Parathyroid adenoma (tissue), 2 donors: ENCODE measurements at regions not wholly inside any gene's neighbourhood (a gene's known extent, or its start where the extent isn't known, plus 50 kb on each side); places are given as distances from the start of the nearest gene placed in this dataset.

ENCODE experiments used
- H2AFZ ChIP-seq: fragments of 300-600 bp; sonication (generic); one replicate; pipeline ENCODE4 v1.7.0; 2017; ENCODE audit warnings: antibody characterized with exemption, mild to moderate bottlenecking
- H3K27ac ChIP-seq: fragments of 300-600 bp; sonication (generic); one replicate; pipeline ENCODE4 v1.7.0; 2017
- H3K27me3 ChIP-seq: fragments of 300-600 bp; sonication (generic); one replicate; pipeline ENCODE4 v1.7.0; 2017; ENCODE audit warnings: low read length; ENCODE audit not compliant: control insufficient read depth, insufficient read depth
- H3K36me3 ChIP-seq: fragments of 300-600 bp; sonication (generic); one replicate; pipeline ENCODE4 v1.7.0; 2017; ENCODE audit warnings: low read length; ENCODE audit not compliant: control insufficient read depth, insufficient read depth
- H3K4me1 ChIP-seq: fragments of 300-600 bp; sonication (generic); one replicate; pipeline ENCODE4 v1.7.0; 2017; ENCODE audit warnings: control low read depth
- H3K4me2 ChIP-seq: fragments of 300-600 bp; sonication (generic); one replicate; pipeline ENCODE4 v1.7.0; 2017; ENCODE audit warnings: low read length
- H3K4me3 ChIP-seq: fragments of 300-600 bp; sonication (generic); one replicate; pipeline ENCODE4 v1.7.0; 2017; ENCODE audit warnings: low read depth, low read length
- H3K79me2 ChIP-seq: fragments of 300-600 bp; sonication (generic); one replicate; pipeline ENCODE4 v1.7.0; 2017; ENCODE audit warnings: control low read depth
- H3K9ac ChIP-seq: fragments of 300-600 bp; sonication (generic); one replicate; pipeline ENCODE4 v1.7.0; 2017; ENCODE audit warnings: mild to moderate bottlenecking
- H3K9me3 ChIP-seq: fragments of 300-600 bp; sonication (generic); one replicate; pipeline ENCODE4 v1.7.0; 2017; ENCODE audit warnings: low read length; ENCODE audit not compliant: control insufficient read depth
- CTCF ChIP-seq: fragments of 300-600 bp; sonication (generic); IDR thresholded peaks from one replicate; pipeline ENCODE4 v1.7.0; 2017; ENCODE audit warnings: antibody characterized with exemption, mild to moderate bottlenecking
- donor health status: primary hyperparathyroidism.

GRCh38 chr4:19104176-19104575 is 1082.6 kb upstream of the LCORL start:
- H3K27ac ChIP-seq: no peak overlapping the region
- no peaks in the 10 kb centered on the region for H3K27me3 ChIP-seq
- no peaks in the 10 kb centered on the region for H3K36me3 ChIP-seq
- H3K9ac ChIP-seq: no peak overlapping the region
- H3K4me1 ChIP-seq: no peaks in the 10 kb centered on the region
- no peak for TF ChIP-seq CTCF
- no peaks in the 10 kb centered on the region for H3K79me2 ChIP-seq
- no peak overlapping the region for H2AFZ ChIP-seq
- H3K4me3 ChIP-seq: no peak overlapping the region
- H3K9me3 ChIP-seq: no peaks in the 10 kb centered on the region
- H3K4me2 ChIP-seq: no peak overlapping the region

GRCh38 chr4:19095491-19096046 is 1074.0 kb upstream of the LCORL start:
- Histone ChIP-seq H3K9me3 (no peaks in the 10 kb centered on the region), H3K27ac (no peak overlapping the region), H3K36me3 (no peaks in the 10 kb centered on the region), H3K27me3 (no peaks in the 10 kb centered on the region), H3K79me2 (no peaks in the 10 kb centered on the region), H2AFZ (no peak overlapping the region), H3K9ac (no peak overlapping the region), H3K4me2 (no peak overlapping the region), H3K4me3 (no peak overlapping the region), H3K4me1 (no peaks in the 10 kb centered on the region)
- no peak for TF ChIP-seq CTCF

DNA sequence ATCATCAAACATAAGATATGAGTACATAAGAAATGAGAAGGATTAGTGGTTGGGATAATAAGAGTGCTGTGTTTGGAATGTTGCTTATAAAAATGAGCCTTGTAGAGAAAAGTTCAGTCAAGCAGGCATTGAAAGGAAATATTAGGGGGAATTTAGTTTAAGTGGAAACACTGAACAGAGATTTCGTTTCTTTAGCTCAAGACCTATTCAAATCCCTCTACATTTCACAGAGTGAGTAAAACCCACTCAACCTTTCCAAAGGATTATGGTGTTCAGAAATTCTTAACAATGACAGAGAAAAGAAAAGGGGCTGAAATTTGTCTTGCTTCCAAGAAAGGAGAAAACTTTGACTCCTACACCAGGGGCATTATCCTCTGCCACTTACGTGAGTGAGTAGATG is 1072.4 kb upstream of the LCORL start:
- no peak overlapping the region for H3K4me3 ChIP-seq
- TF ChIP-seq CTCF: no peak
- H3K9me3 ChIP-seq: no peaks in the 10 kb centered on the region
- H2AFZ ChIP-seq: no peak overlapping the region
- no peaks in the 10 kb centered on the region for H3K79me2 ChIP-seq
- no peaks in the 10 kb centered on the region for H3K4me1 ChIP-seq
- no peaks in the 10 kb centered on the region for H3K36me3 ChIP-seq
- H3K27ac ChIP-seq: no peak overlapping the region
- no peak overlapping the region for H3K4me2 ChIP-seq
- no peaks in the 10 kb centered on the region for H3K27me3 ChIP-seq
- H3K9ac ChIP-seq: no peak overlapping the region

DNA sequence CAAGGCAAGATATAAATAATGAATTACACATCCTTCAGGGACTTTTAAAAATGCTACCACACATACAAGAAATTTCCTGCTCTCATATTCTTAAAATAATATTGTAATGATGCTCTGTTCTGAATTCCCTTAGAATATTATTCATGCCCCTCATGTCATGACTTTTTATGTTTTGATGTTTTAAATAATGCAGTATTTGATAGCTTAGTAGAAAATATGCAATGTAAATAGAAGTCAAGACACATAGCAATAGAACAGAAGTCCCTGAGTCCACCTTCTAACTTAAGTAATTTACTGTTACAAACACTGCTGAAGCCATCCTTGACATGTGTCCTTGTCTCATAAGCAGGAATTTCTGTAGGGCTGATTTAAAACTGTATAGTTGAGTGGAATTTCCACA is 1071.2 kb upstream of the LCORL start:
- Histone ChIP-seq H3K4me2 (no peak overlapping the region), H3K27me3 (no peaks in the 10 kb centered on the region), H2AFZ (no peak overlapping the region), H3K27ac (no peak overlapping the region), H3K79me2 (no peaks in the 10 kb centered on the region), H3K4me3 (no peak overlapping the region), H3K36me3 (no peaks in the 10 kb centered on the region), H3K9me3 (no peaks in the 10 kb centered on the region), H3K9ac (no peak overlapping the region), H3K4me1 (no peaks in the 10 kb centered on the region)
- no peak for TF ChIP-seq CTCF

DNA sequence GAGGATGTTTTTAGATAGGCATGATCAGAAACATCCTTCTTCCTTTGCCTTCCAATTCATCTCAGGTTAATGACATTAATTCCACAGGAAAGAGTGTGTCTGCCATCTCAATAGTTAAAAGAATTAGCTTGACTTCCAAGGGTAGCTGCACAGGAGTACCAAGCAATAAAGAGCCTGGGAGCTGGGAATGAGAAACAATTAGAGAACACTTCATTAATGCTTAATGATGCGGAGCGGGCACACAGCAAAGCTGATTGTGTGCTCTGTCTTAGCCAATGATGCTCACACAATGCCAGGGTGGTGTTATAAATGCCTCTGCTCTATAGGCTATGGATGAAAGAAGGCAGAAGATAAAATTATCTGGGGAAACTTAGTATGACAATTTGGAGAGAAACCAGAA is 1052.5 kb upstream of the LCORL start:
- no peak for TF ChIP-seq CTCF
- no peaks in the 10 kb centered on the region for H3K4me1 ChIP-seq
- no peak overlapping the region for H3K4me3 ChIP-seq
- H3K27ac ChIP-seq: no peak overlapping the region
- no peak overlapping the region for H3K4me2 ChIP-seq
- H3K36me3 ChIP-seq: no peaks in the 10 kb centered on the region
- H3K9me3 ChIP-seq: no peaks in the 10 kb centered on the region
- H2AFZ ChIP-seq: no peak overlapping the region
- no peak overlapping the region for H3K9ac ChIP-seq
- H3K79me2 ChIP-seq: no peaks in the 10 kb centered on the region
- H3K27me3 ChIP-seq: no peaks in the 10 kb centered on the region
